Neural progenitor cell (in vitro differentiated cells): ENCODE measurements at regions not wholly inside any gene's neighbourhood (a gene's known extent, or its start where the extent isn't known, plus 50 kb on each side); places are given as distances from the start of the nearest gene placed in this dataset.
"Not testable (repeated sequence)": the region's sequence is repeated elsewhere in the genome, so short reads cannot be mapped to it uniquely, and the experiment has no call there.

Experiments used
- DNase-seq: peaks from one replicate; pipeline ENCODE4 v3.0.0-alpha.2; 2016; ENCODE audit warnings: low spot score
- H2AFZ ChIP-seq: fragments of 200-600 bp; sonication (generic); replicated peaks from 2 replicates; pipeline ENCODE4 v1.6.1; 2016; ENCODE audit warnings: antibody characterized with exemption
- H3F3A ChIP-seq: fragments of 200-600 bp; sonication (generic); 2 replicates; pipeline ENCODE4 v1.6.1; 2016; ENCODE audit warnings: antibody characterized with exemption, low read depth
- H3K27ac ChIP-seq: fragments of 200-600 bp; sonication (generic); 2 replicates; pipeline ENCODE4 v1.5.1; 2016; ENCODE audit warnings: mild to moderate bottlenecking
- H3K27me3 ChIP-seq: fragments of 200-600 bp; sonication (generic); 2 replicates; pipeline ENCODE4 v1.6.1; 2016; ENCODE audit warnings: mild to moderate bottlenecking, moderate library complexity
- H3K36me3 ChIP-seq: fragments of 200-600 bp; sonication (generic); 2 replicates; pipeline ENCODE4 v1.5.1; 2016
- H3K4me1 ChIP-seq: fragments of 200-600 bp; sonication (generic); 2 replicates; pipeline ENCODE4 v1.6.1; 2016; ENCODE audit warnings: mixed run types
- H3K4me2 ChIP-seq: fragments of 200-600 bp; sonication (generic); 2 replicates; pipeline ENCODE4 v1.6.1; 2016
- H3K4me3 ChIP-seq: fragments of 200-600 bp; sonication (generic); 2 replicates; pipeline ENCODE4 v1.5.1; 2016
- H3K79me2 ChIP-seq: fragments of 200-600 bp; sonication (generic); 2 replicates; pipeline ENCODE4 v1.6.1; 2016; ENCODE audit warnings: low read depth
- H3K9ac ChIP-seq: fragments of 200-600 bp; sonication (generic); 2 replicates; pipeline ENCODE4 v1.6.1; 2016
- H3K9me3 ChIP-seq: fragments of 200-600 bp; sonication (generic); 2 replicates; pipeline ENCODE4 v1.5.1; 2016; ENCODE audit warnings: low read depth
- H4K20me1 ChIP-seq: fragments of 200-600 bp; sonication (generic); 2 replicates; pipeline ENCODE4 v1.6.1; 2016; ENCODE audit warnings: low read depth
- H3K27ac Mint-ChIP-seq: 3 replicates; pipeline ENCODE4 v1.8.0; 2021; ENCODE audit warnings: mixed read lengths
- H3K27me3 Mint-ChIP-seq: 2 replicates; pipeline ENCODE4 v1.8.0; 2022; ENCODE audit warnings: low read depth, mild to moderate bottlenecking, inconsistent platforms, moderate library complexity, mixed read lengths; ENCODE audit not compliant: insufficient read depth
- H3K36me3 Mint-ChIP-seq: 3 replicates; pipeline ENCODE4 v1.8.0; 2021; ENCODE audit warnings: mixed read lengths
- H3K4me1 Mint-ChIP-seq: 3 replicates; pipeline ENCODE4 v1.8.0; 2021; ENCODE audit warnings: mixed read lengths
- H3K4me3 Mint-ChIP-seq: 3 replicates; pipeline ENCODE4 v1.8.0; 2021; ENCODE audit warnings: mild to moderate bottlenecking, moderate library complexity, mixed read lengths
- H3K9me3 Mint-ChIP-seq: 3 replicates; pipeline ENCODE4 v1.8.0; 2020; ENCODE audit warnings: mixed read lengths
- EZH2 ChIP-seq: fragments of 200-600 bp; sonication (generic); IDR thresholded peaks from 2 replicates; pipeline ENCODE4 v1.6.1; 2017; ENCODE audit warnings: antibody characterized with exemption, mild to moderate bottlenecking, moderate library complexity
- EZH2phosphoT487 ChIP-seq: fragments of 200-600 bp; sonication (generic); IDR thresholded peaks from 2 replicates; pipeline ENCODE4 v1.6.1; 2017; ENCODE audit warnings: antibody characterized with exemption
- TF ChIP-seq, protein P1 (sequence below): fragments of 200-600 bp; sonication (generic); IDR thresholded peaks from 2 replicates; pipeline ENCODE4 v1.5.1; 2017; ENCODE audit warnings: antibody characterized with exemption, mild to moderate bottlenecking

DNA sequence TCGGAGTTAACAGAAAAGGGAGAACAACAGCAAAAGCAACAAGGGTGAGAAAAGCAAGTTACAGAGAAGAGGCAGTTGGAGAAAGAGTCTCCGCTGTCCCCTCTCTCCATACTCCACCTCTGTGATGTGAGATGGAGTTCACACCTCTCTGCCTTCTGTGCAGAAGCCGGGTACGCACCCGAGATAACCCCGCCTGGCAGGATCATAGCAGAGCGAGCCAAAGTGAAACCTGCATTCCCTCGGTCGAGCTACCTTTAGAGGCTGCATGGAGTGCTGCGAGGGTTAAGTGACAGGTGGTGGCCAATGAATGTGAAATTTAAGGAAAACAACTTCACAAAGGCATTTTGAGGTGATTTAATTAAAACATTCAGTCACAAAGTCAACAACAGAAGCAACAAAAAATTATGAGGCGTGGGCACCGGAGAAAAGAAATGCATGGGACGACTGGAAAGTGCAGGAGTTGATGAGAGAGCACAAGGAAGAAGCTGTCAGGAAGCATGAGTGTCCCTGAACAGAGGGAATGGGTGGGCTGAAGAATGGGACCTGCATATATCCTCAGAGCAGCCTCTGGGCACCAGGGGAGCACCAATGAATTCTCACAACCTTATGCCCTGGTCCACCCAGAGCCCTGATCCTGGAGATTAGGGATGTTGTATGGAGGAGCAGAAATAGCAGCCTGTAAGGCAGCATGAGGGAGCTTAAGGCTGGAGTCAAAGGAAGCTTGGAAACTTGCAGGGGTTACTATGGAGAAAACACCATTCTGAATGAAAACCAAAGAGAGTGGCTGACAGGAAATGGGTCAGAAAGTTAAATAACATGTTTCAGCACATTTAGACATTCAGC lies 208.3 kb downstream of the EMP1 start:
- TF ChIP-seq, protein P1, sequence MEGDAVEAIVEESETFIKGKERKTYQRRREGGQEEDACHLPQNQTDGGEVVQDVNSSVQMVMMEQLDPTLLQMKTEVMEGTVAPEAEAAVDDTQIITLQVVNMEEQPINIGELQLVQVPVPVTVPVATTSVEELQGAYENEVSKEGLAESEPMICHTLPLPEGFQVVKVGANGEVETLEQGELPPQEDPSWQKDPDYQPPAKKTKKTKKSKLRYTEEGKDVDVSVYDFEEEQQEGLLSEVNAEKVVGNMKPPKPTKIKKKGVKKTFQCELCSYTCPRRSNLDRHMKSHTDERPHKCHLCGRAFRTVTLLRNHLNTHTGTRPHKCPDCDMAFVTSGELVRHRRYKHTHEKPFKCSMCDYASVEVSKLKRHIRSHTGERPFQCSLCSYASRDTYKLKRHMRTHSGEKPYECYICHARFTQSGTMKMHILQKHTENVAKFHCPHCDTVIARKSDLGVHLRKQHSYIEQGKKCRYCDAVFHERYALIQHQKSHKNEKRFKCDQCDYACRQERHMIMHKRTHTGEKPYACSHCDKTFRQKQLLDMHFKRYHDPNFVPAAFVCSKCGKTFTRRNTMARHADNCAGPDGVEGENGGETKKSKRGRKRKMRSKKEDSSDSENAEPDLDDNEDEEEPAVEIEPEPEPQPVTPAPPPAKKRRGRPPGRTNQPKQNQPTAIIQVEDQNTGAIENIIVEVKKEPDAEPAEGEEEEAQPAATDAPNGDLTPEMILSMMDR, result no peak
- TF ChIP-seq EZH2phosphoT487 (no peak), EZH2 (no peak)
- no peak overlapping the region for H3K9ac ChIP-seq
- DNase-seq, result no peak
- H3K79me2 ChIP-seq, result no peaks in the 10 kb centered on the region
- H3K4me3 ChIP-seq, result no peak overlapping the region
- H3K27ac Mint-ChIP-seq, result peak overlapping the region; percentile 28
- H2AFZ ChIP-seq, result no peak overlapping the region
- no peaks in the 10 kb centered on the region for H3K4me1 ChIP-seq
- H3K4me2 ChIP-seq, result no peak overlapping the region
- H3K27me3 ChIP-seq, result no peaks in the 10 kb centered on the region
- H3K4me3 Mint-ChIP-seq, result no peak overlapping the region
- H4K20me1 ChIP-seq, result no peaks in the 10 kb centered on the region
- H3K36me3 ChIP-seq, result no peaks in the 10 kb centered on the region
- H3K36me3 Mint-ChIP-seq, result no peaks in the 10 kb centered on the region
- no peaks in the 10 kb centered on the region for H3F3A ChIP-seq
- peaks cover 10% of the 10 kb centered on the region for H3K27me3 Mint-ChIP-seq
- H3K27ac ChIP-seq, result no peak overlapping the region
- H3K4me1 Mint-ChIP-seq, result peaks cover 16% of the 10 kb centered on the region
- H3K9me3 Mint-ChIP-seq, result no peaks in the 10 kb centered on the region
- H3K9me3 ChIP-seq, result no peaks in the 10 kb centered on the region

DNA sequence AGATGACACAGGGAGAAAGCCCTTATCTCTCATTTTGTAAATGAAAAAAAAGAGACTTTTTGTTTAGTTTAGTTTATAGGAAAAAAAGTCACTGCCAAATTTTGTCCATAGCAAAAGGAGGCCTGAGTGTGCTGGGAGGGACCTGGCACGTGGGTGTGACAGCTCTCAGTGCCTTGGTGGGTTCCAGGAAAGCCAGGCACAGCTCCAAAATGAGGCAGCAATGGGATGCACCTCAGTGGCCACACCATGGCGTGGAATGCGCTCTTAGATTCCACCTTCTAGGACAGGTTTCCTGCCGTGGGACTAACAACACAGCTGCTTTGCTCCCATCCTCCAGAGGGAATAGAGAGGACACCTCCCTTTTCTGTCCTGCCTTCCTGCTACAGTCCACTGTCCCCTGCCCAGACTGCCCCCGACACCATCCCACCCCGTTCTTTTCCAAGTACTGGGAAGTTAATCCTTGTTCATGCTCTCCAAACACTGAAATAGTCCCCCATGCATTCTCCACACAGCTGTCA lies 207.6 kb downstream of the EMP1 start:
- H3K9me3 ChIP-seq, result no peaks in the 10 kb centered on the region
- H3K4me1 ChIP-seq, result no peaks in the 10 kb centered on the region
- Mint-ChIP-seq H3K9me3 (no peaks in the 10 kb centered on the region), H3K4me1 (peaks cover 16% of the 10 kb centered on the region), H3K4me3 (no peak overlapping the region), H3K27me3 (peaks cover 10% of the 10 kb centered on the region), H3K27ac (no peak overlapping the region), H3K36me3 (no peaks in the 10 kb centered on the region)
- no peak for DNase-seq
- no peaks in the 10 kb centered on the region for H4K20me1 ChIP-seq
- no peaks in the 10 kb centered on the region for H3K36me3 ChIP-seq
- H3F3A ChIP-seq, result no peaks in the 10 kb centered on the region
- H3K4me2 ChIP-seq, result no peak overlapping the region
- no peak overlapping the region for H3K27ac ChIP-seq
- no peak for TF ChIP-seq EZH2phosphoT487
- TF ChIP-seq, protein P1, result no peak
- TF ChIP-seq EZH2, result no peak
- no peak overlapping the region for H3K4me3 ChIP-seq
- H3K9ac ChIP-seq, result no peak overlapping the region
- H3K79me2 ChIP-seq, result no peaks in the 10 kb centered on the region
- no peak overlapping the region for H2AFZ ChIP-seq
- no peaks in the 10 kb centered on the region for H3K27me3 ChIP-seq

DNA sequence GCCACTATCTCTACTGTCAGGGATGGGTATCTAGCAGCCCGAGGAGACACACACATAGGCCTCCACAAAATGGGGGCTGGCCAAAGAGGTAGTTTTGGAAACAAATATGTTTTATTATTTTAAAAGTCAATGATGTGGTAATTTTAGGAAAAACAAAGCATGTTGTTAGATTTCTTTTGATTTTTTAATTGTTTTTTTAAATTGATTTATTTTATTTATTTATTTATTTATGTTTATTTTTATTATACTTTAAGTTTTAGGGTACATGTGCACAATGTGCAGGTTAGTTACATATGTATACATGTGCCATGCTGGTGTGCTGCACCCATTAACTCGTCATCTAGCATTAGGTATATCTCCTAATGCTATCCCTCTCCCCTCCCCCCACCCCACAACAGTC lies 194.8 kb downstream of the EMP1 start:
- H3K27me3 Mint-ChIP-seq, H3K4me3 Mint-ChIP-seq, H3K9me3 Mint-ChIP-seq, H3K4me3 ChIP-seq, H3K4me2 ChIP-seq, H3K4me1 Mint-ChIP-seq, H3K36me3 Mint-ChIP-seq, H3K27me3 ChIP-seq, H3K36me3 ChIP-seq, H2AFZ ChIP-seq, H3K9ac ChIP-seq, H3K79me2 ChIP-seq, DNase-seq, H3K9me3 ChIP-seq, H3K27ac Mint-ChIP-seq, H3K27ac ChIP-seq, H4K20me1 ChIP-seq, H3F3A ChIP-seq: not testable (repeated sequence)
- H3K4me1 ChIP-seq, result peaks cover 14% of the 10 kb centered on the region

DNA sequence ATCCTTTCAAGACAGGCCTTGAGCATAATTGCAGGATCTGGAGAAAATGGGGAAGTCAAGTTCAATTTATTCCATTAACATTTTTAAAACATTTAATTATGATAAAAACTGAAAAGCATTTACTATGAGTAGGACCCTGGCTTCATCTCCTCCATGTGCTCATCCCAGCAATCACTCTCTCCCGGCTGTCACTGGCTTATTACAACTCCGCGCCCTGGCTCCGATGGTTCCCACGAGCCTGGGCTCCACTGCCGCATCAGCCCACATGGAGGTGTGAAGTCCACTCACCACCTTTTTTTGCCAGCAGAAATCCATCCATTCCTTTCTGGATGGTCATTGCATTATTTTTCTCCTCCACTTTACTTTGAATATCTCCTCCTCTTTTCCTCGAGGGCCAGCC lies 194.4 kb downstream of the EMP1 start:
- no peaks in the 10 kb centered on the region for H3K27me3 ChIP-seq
- no peaks in the 10 kb centered on the region for H3K9me3 ChIP-seq
- H3K4me3 ChIP-seq, result no peak overlapping the region
- no peak overlapping the region for H3K27ac ChIP-seq
- Mint-ChIP-seq H3K27me3 (no peaks in the 10 kb centered on the region), H3K4me1 (no peaks in the 10 kb centered on the region), H3K4me3 (no peak overlapping the region), H3K9me3 (no peaks in the 10 kb centered on the region), H3K36me3 (no peaks in the 10 kb centered on the region), H3K27ac (no peak overlapping the region)
- H4K20me1 ChIP-seq, result no peaks in the 10 kb centered on the region
- H3K4me1 ChIP-seq, result peaks cover 19% of the 10 kb centered on the region
- no peaks in the 10 kb centered on the region for H3K36me3 ChIP-seq
- no peak for DNase-seq
- no peaks in the 10 kb centered on the region for H3K79me2 ChIP-seq
- no peak overlapping the region for H2AFZ ChIP-seq
- no peaks in the 10 kb centered on the region for H3F3A ChIP-seq
- no peak overlapping the region for H3K9ac ChIP-seq
- no peak overlapping the region for H3K4me2 ChIP-seq
- TF ChIP-seq, protein P1, result no peak
- TF ChIP-seq EZH2, result no peak
- no peak for TF ChIP-seq EZH2phosphoT487
